ENCODE measurements at regions not wholly inside any gene's neighbourhood (a gene's known extent, or its start where the extent isn't known, plus 50 kb on each side); places are given as distances from the start of the nearest gene placed in this dataset.

DNA sequence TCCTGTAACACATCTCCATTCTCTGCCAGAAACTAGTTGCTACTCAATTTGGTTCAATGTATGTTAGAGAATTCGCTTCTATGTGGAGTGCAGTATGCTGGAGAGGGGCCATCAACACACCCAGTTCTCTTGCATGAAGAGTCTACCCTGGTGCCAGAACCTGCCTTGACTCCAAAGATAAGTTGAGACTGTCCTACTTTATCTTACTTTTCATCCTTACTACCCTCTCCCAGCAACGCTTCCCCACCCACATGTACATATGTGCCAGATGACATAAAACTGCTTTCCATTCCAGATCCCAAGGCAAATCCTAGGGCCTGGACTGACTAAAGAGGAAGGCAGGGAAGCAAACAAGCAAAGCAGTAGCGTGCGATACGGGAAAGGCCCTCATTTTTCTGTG is 442.6 kb upstream of the THRB start:
- TF ChIP-seq CREB1 (IDR thresholded peaks at IDR 0.05) (no peak), JUN (IDR thresholded peaks at IDR 0.05; ENCODE audit: low read depth, low read length) (no peak), TCF12 (IDR thresholded peaks at IDR 0.05; ENCODE audit: low read depth, low read length) (no peak), POLR2A (IDR thresholded peaks at IDR 0.05; ENCODE audit: control extremely low read depth in 1 of 2, low read depth in 2 of 2, low read length in 2 of 2) (no peak)

Data from H1 (cell line).